ENCODE measurements at regions not wholly inside any gene's neighbourhood (a gene's known extent, or its start where the extent isn't known, plus 50 kb on each side); places are given as distances from the start of the nearest gene placed in this dataset.
A peak's percentile ranks its signal among the peaks of the same experiment; 100 is the strongest.

DNA sequence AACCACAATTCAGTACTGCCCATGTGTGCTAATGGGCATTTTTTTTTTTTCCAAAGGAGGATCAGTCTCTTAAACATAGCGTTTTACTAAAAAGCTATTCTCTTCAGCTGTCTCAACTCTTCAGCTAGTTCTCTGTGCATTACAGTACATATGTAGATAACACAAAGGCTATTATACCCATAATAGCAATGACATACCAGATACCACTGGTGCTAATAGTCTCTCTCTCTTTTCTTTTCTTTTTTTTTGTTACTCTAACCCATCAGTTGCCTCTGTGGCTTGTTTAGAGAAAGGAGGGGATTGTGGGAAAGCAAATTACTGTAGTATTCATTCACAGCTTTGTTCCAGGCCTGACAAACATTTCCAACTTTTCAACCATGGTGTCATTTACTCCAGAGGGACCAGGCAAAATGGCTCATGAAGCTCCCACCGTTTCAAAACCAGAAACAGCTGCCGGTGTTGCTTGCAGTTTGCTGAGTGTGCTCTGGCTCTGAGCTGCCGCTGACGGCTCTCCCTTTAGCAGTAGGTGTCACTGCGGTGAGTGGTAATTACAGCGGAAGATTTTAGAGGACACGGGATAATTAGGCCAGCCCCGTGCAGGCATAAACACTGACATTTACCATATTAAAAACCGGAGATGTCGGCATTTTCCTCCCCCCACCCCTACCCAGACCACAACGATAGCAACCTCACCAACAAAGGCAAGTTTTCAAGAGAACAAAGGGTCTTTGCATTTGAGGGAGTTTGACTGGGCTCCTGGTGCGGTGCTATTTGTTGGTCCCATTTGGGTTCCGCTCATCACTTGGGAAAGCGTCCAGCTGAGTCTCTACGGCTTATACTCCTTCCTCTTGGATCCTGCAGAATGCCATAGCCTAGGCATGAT, 1005.5 kb downstream of the KCNMA1 start:
- Mint-ChIP-seq H3K27me3 (peaks cover 35% of the 10 kb centered on the region), H3K4me3 (ENCODE audit: low read depth) (peak overlapping the region; percentile 12), H3K9me3 (ENCODE audit: low read depth) (no peaks in the 10 kb centered on the region), H3K36me3 (ENCODE audit: insufficient read depth) (no peaks in the 10 kb centered on the region), H3K27ac (no peak overlapping the region), H3K4me1 (ENCODE audit: low read depth) (peaks cover 3% of the 10 kb centered on the region)
- TF ChIP-seq, protein P1, sequence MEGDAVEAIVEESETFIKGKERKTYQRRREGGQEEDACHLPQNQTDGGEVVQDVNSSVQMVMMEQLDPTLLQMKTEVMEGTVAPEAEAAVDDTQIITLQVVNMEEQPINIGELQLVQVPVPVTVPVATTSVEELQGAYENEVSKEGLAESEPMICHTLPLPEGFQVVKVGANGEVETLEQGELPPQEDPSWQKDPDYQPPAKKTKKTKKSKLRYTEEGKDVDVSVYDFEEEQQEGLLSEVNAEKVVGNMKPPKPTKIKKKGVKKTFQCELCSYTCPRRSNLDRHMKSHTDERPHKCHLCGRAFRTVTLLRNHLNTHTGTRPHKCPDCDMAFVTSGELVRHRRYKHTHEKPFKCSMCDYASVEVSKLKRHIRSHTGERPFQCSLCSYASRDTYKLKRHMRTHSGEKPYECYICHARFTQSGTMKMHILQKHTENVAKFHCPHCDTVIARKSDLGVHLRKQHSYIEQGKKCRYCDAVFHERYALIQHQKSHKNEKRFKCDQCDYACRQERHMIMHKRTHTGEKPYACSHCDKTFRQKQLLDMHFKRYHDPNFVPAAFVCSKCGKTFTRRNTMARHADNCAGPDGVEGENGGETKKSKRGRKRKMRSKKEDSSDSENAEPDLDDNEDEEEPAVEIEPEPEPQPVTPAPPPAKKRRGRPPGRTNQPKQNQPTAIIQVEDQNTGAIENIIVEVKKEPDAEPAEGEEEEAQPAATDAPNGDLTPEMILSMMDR (IDR thresholded peaks at IDR 0.05; ENCODE audit: unreplicated experiment), result no peak
- DNase-seq (ENCODE audit: low spot score, unreplicated experiment), result no peak

DNA sequence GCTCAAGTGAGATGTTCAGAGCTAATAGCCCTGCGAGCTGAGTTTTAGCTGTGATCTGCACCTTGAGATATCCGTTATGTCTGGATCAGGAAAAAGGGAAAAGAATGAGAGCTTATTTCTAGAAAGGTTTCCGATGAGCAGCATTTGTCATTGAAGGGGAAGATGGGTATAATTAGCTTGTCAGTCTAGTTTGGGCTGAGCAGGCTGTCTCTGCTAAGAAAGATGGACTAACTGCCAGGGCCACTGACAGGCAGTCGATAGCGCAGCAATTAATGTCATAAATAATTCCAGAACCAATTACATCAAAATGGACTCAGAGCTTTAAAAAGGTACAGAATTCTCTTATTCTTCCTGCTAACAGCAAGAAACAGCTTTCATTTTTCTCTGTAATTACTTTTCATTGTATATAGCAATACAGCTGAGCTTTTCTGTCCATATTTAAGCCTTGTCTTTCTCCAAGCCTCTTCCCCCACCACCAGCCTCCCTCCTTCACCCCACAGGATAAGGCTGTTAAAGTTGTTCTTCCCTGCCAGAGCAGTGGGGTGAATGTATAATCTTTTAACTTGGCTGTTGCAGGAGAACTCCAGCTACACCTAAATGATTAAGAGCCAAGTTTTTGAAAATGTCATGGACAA, 1006.5 kb downstream of the KCNMA1 start:
- Mint-ChIP-seq H3K9me3 (ENCODE audit: low read depth) (no peaks in the 10 kb centered on the region), H3K27me3 (peaks cover 35% of the 10 kb centered on the region), H3K36me3 (ENCODE audit: insufficient read depth) (no peaks in the 10 kb centered on the region), H3K27ac (no peak overlapping the region), H3K4me1 (ENCODE audit: low read depth) (peaks cover 3% of the 10 kb centered on the region), H3K4me3 (ENCODE audit: low read depth) (no peak overlapping the region)
- no peak for DNase-seq (ENCODE audit: low spot score, unreplicated experiment)
- TF ChIP-seq, protein P1 (IDR thresholded peaks at IDR 0.05; ENCODE audit: unreplicated experiment), result no peak

DNA sequence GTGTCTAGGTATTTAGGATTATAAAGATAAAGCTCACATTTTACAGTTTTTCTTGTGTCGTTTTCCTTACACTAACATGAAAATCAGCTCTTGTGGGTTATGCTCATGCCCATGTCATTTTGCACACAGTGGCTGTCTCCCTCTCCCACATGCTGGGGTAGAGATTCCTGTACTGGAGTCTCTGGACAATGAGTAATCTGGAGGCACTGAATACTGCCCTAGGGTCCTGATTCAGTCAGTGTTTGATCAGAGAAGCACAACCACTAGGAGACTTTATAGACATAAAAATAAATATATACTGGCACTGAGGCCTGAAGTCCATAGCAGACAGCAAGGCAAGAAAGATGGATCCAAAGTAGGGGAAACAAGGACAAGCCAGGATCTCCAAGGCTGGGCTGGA, 1008.8 kb downstream of the KCNMA1 start:
- H3K27ac Mint-ChIP-seq, result no peak overlapping the region
- H3K27me3 Mint-ChIP-seq, result peaks cover 27% of the 10 kb centered on the region

DNA sequence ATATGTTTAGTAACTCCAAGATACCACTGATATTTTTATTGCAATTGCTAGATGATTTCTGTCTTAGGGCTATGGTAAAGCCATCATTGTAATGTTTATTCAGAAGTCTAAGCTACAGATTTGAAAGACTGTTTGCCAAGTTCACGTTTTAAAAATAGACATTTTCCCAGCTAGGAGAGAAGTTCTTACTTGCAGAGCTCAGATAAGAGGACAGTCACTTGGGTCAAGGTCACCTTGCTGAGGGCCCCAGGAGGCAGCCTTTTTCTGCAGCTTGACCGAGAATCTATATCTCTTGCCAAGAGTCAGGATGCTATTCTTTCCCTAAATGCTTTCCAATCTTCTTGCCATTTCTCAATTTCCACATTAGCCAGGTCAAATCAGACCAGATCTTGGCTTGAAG, 1011.2 kb downstream of the KCNMA1 start:
- TF ChIP-seq, protein P1 (IDR thresholded peaks at IDR 0.05; ENCODE audit: unreplicated experiment), result no peak
- H3K27me3 Mint-ChIP-seq, result peaks cover 10% of the 10 kb centered on the region
- no peak overlapping the region for H3K4me3 Mint-ChIP-seq (ENCODE audit: low read depth)
- H3K9me3 Mint-ChIP-seq (ENCODE audit: low read depth), result no peaks in the 10 kb centered on the region
- no peaks in the 10 kb centered on the region for H3K4me1 Mint-ChIP-seq (ENCODE audit: low read depth)
- H3K27ac Mint-ChIP-seq, result no peak overlapping the region
- no peaks in the 10 kb centered on the region for H3K36me3 Mint-ChIP-seq (ENCODE audit: insufficient read depth)
- no peak for DNase-seq (ENCODE audit: low spot score, unreplicated experiment)

More for the DNA sequence above, 1008.8 kb downstream of the KCNMA1 start:
- no peaks in the 10 kb centered on the region for H3K36me3 Mint-ChIP-seq (ENCODE audit: insufficient read depth)
- DNase-seq (ENCODE audit: low spot score, unreplicated experiment), result no peak
- H3K4me1 Mint-ChIP-seq (ENCODE audit: low read depth), result peaks cover 3% of the 10 kb centered on the region
- H3K4me3 Mint-ChIP-seq (ENCODE audit: low read depth), result no peak overlapping the region
- TF ChIP-seq, protein P1 (IDR thresholded peaks at IDR 0.05; ENCODE audit: unreplicated experiment), result no peak
- H3K9me3 Mint-ChIP-seq (ENCODE audit: low read depth), result no peaks in the 10 kb centered on the region

DNA sequence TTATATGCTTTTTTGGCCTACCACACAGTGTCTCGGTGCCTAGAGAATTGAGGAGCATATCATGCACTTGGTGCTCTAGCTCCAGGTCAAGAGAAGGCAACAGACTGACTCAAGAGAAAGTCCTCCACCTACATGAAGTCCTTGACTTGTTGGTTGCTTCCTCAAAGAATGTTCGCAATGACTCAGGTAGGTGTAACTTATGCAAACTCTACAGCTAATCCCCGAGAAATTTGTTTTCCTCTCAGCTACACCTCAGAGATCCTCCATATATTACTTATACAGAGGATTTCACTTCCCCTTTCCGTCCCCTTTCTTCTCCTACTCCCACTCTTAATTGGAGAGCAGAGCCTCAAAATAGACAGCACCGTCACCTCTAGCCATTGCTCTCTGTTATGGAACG, 1013.1 kb downstream of the KCNMA1 start:
- Mint-ChIP-seq H3K4me3 (ENCODE audit: low read depth) (no peak overlapping the region), H3K36me3 (ENCODE audit: insufficient read depth) (no peaks in the 10 kb centered on the region), H3K9me3 (ENCODE audit: low read depth) (peaks cover 9% of the 10 kb centered on the region), H3K27ac (no peak overlapping the region), H3K27me3 (peaks cover 2% of the 10 kb centered on the region), H3K4me1 (ENCODE audit: low read depth) (no peaks in the 10 kb centered on the region)
- TF ChIP-seq, protein P1 (IDR thresholded peaks at IDR 0.05; ENCODE audit: unreplicated experiment), result no peak
- no peak for DNase-seq (ENCODE audit: low spot score, unreplicated experiment)
